ENCODE measurements at regions not wholly inside any gene's neighbourhood (a gene's known extent, or its start where the extent isn't known, plus 50 kb on each side); places are given as distances from the start of the nearest gene placed in this dataset.

- Histone ChIP-seq H4K20me1 (ENCODE audit: control insufficient read depth, insufficient read depth, insufficient read length) (no peaks in the 10 kb centered on the region), H3K27ac (ENCODE audit: insufficient read length, low read depth, low read length) (no peak overlapping the region), H3K14ac (ENCODE audit: insufficient read depth, low read length) (no peak overlapping the region), H4K5ac (ENCODE audit: insufficient read length, low read depth, low read length) (no peak overlapping the region), H4K91ac (ENCODE audit: insufficient read length, low read depth, low read length) (no peak overlapping the region), H3K9me3 (ENCODE audit: control insufficient read depth, low read depth, low read length) (peaks cover 12% of the 10 kb centered on the region), H3K23me2 (ENCODE audit: insufficient read length, low read depth, low read length, poor library complexity, severe bottlenecking) (no peaks in the 10 kb centered on the region), H2BK15ac (ENCODE audit: low read depth, low read length) (no peak overlapping the region), H3K79me1 (ENCODE audit: insufficient read depth, low read depth, low read length, poor library complexity, severe bottlenecking) (no peaks in the 10 kb centered on the region), H3T11ph (ENCODE audit: low read length) (no peak overlapping the region), H2BK5ac (ENCODE audit: insufficient read length, low read length) (no peak overlapping the region), H3K4ac (ENCODE audit: low read depth, low read length) (no peak overlapping the region), H3K79me2 (ENCODE audit: insufficient read depth, low read length) (no peaks in the 10 kb centered on the region), H3K9ac (ENCODE audit: extremely low read depth, insufficient read length, low read length) (no peak overlapping the region), H2BK12ac (ENCODE audit: insufficient read length, low read depth, low read length) (no peak overlapping the region), H2AK5ac (ENCODE audit: insufficient read length, low read length) (no peak overlapping the region), H3K4me2 (ENCODE audit: insufficient read depth, insufficient read length, low read length) (no peak overlapping the region), H2BK120ac (ENCODE audit: low read depth, low read length, poor library complexity, severe bottlenecking) (no peak overlapping the region), H4K8ac (replicated peaks; ENCODE audit: insufficient read length, low read depth, low read length) (no peak overlapping the region), H3K4me1 (ENCODE audit: insufficient read depth, low read length) (no peaks in the 10 kb centered on the region), H2AFZ (ENCODE audit: low read length) (no peak overlapping the region), H3K27me3 (ENCODE audit: insufficient read depth, low read length) (no peaks in the 10 kb centered on the region), H3K56ac (ENCODE audit: insufficient read length, low read depth, low read length) (no peak overlapping the region), H2BK20ac (ENCODE audit: low read depth, low read length, poor library complexity, severe bottlenecking) (no peak overlapping the region), H3K23ac (ENCODE audit: insufficient read length, low read depth, low read length) (no peak overlapping the region), H3K18ac (ENCODE audit: insufficient read length, low read depth, low read length) (no peak overlapping the region)
- Mint-ChIP-seq H3K27ac (no peak overlapping the region), H3K36me3 (ENCODE audit: insufficient read depth in 1 of 3, low read depth in 3 of 3) (peaks cover 21 to 35% (median 21%) of the 10 kb centered on the region in 3 experiments), H3K27me3 (ENCODE audit: low read depth) (peaks cover 4% of the 10 kb centered on the region), H3K9me3 (peaks cover 21 to 29% of the 10 kb centered on the region in 2 experiments), H3K4me3 (no peak overlapping the region), H3K4me1 (peaks cover 11 to 15% of the 10 kb centered on the region in 2 experiments)
- no peak for DNase-seq
- no CpG with 5 or more reads among the region's 2 CpGs for WGBS (ENCODE audit: extremely low coverage, insufficient read length, low lambda C conversion rate)
- peak; percentile 53 for TF ChIP-seq CTCF (conservative IDR thresholded peaks at IDR 0.05)
Observed at GRCh38 chr1:185652348-185652747, 81.8 kb upstream of the HMCN1 start.

All from H9 (cell line).